SK-N-SH treated with all-trans-retinoic acid at 6 μM for 48 hours (cell line): ENCODE measurements at regions not wholly inside any gene's neighbourhood (a gene's known extent, or its start where the extent isn't known, plus 50 kb on each side); places are given as distances from the start of the nearest gene placed in this dataset.

Experiments used
- ATAC-seq: fragments of 200-7000 bp; cut with Tn5 transposase; 3 replicates; pipeline ENCODE4 v1.9.1; 2020; ENCODE audit warnings: mild to moderate bottlenecking, moderate library complexity
- ARNTL ChIP-seq: fragments of 450-650 bp; formaldehyde crosslinking; IDR thresholded peaks from 2 replicates; pipeline ENCODE4 v1.5.0; 2020; ENCODE audit warnings: low read depth, mild to moderate bottlenecking, moderate library complexity, borderline replicate concordance
- BACH2 ChIP-seq: fragments of 250-450 bp; sonication (Bioruptor Pico); IDR thresholded peaks from 2 replicates; pipeline ENCODE4 v1.9.0; 2021; ENCODE audit warnings: mild to moderate bottlenecking, borderline replicate concordance
- CSDC2 ChIP-seq: fragments of 250-450 bp; sonication (Bioruptor Pico); IDR thresholded peaks from 2 replicates; pipeline ENCODE4 v1.5.0; 2020; ENCODE audit warnings: mild to moderate bottlenecking, moderate library complexity
- ESRRG ChIP-seq: fragments of 250-450 bp; sonication (Bioruptor Pico); IDR thresholded peaks from 2 replicates; pipeline ENCODE4 v1.6.1; 2021; ENCODE audit warnings: mild to moderate bottlenecking
- GLIS3 ChIP-seq: fragments of 250-450 bp; sonication (Bioruptor Pico); IDR thresholded peaks from 2 replicates; pipeline ENCODE4 v1.5.0; 2020; ENCODE audit warnings: mild to moderate bottlenecking, moderate library complexity
- ISL1 ChIP-seq: fragments of 250-450 bp; sonication (Bioruptor Pico); IDR thresholded peaks from 2 replicates; pipeline ENCODE4 v2.1.2; 2022; ENCODE audit warnings: mild to moderate bottlenecking, moderate library complexity
- OSR1 ChIP-seq: fragments of 250-450 bp; sonication (Bioruptor Pico); IDR thresholded peaks from 2 replicates; pipeline ENCODE4 v1.8.0; 2022; ENCODE audit warnings: moderate library complexity, mild to moderate bottlenecking, inconsistent platforms
- PATZ1 ChIP-seq: fragments of 250-450 bp; sonication (Bioruptor Pico); IDR thresholded peaks from 2 replicates; pipeline ENCODE4 v1.8.0; 2020; ENCODE audit warnings: mild to moderate bottlenecking, moderate library complexity, borderline replicate concordance
- PPARA ChIP-seq: fragments of 250-450 bp; sonication (Bioruptor Pico); IDR thresholded peaks from 2 replicates; pipeline ENCODE4 v1.5.0; 2020; ENCODE audit warnings: mild to moderate bottlenecking, borderline replicate concordance
- RARB ChIP-seq: fragments of 250-450 bp; sonication (Bioruptor Pico); IDR thresholded peaks from 2 replicates; pipeline ENCODE4 v1.8.0; 2021; ENCODE audit warnings: mild to moderate bottlenecking, moderate library complexity
- TCF4 ChIP-seq: fragments of 250-450 bp; sonication (Bioruptor Pico); IDR thresholded peaks from 2 replicates; pipeline ENCODE4 v1.8.0; 2021; ENCODE audit warnings: mild to moderate bottlenecking, moderate library complexity, borderline replicate concordance
- TOX ChIP-seq: fragments of 250-450 bp; sonication (Bioruptor Pico); IDR thresholded peaks from 2 replicates; pipeline ENCODE4 v1.8.0; 2021; ENCODE audit warnings: mild to moderate bottlenecking, moderate library complexity, borderline replicate concordance
- ZC3H10 ChIP-seq: fragments of 250-450 bp; sonication (Bioruptor Pico); IDR thresholded peaks from 2 replicates; pipeline ENCODE4 v1.5.1; 2021; ENCODE audit warnings: mild to moderate bottlenecking, moderate library complexity
- ZFP3 ChIP-seq: fragments of 250-450 bp; sonication (Bioruptor Pico); IDR thresholded peaks from 2 replicates; pipeline ENCODE4 v1.5.0; 2020; ENCODE audit warnings: mild to moderate bottlenecking, moderate library complexity
- ZNF565 ChIP-seq: fragments of 450-650 bp; formaldehyde crosslinking; conservative IDR thresholded peaks from 2 replicates; pipeline ENCODE4 v1.5.0; 2020; ENCODE audit warnings: low read depth, mild to moderate bottlenecking, moderate library complexity
- ZNF70 ChIP-seq: fragments of 450-650 bp; formaldehyde crosslinking; IDR thresholded peaks from 2 replicates; pipeline ENCODE4 v1.5.0; 2020; ENCODE audit warnings: mild to moderate bottlenecking, moderate library complexity
- ZNF8 ChIP-seq: fragments of 450-650 bp; formaldehyde crosslinking; IDR thresholded peaks from 2 replicates; pipeline ENCODE4 v1.5.0; 2020; ENCODE audit warnings: mild to moderate bottlenecking, moderate library complexity
- TF ChIP-seq, protein P1 (sequence below): fragments of 250-450 bp; sonication (Bioruptor Pico); IDR thresholded peaks from 2 replicates; pipeline ENCODE4 v1.5.1; 2021; ENCODE audit warnings: mild to moderate bottlenecking, moderate library complexity
- TF ChIP-seq, protein P2 (sequence below): fragments of 250-450 bp; sonication (Bioruptor Pico); IDR thresholded peaks from 2 replicates; pipeline ENCODE4 v1.8.0; 2021; ENCODE audit warnings: low read depth, mild to moderate bottlenecking, moderate library complexity, borderline replicate concordance

GRCh38 chr3:4219227-4219568 is 84.0 kb upstream of the SETMAR start:
- ATAC-seq: no peak
- no peak for TF ChIP-seq TOX

- TF ChIP-seq PATZ1 (CRISPR knock-in tag) (no peak), GLIS3 (no peak), RARB (CRISPR knock-in tag) (no peak), BACH2 (CRISPR knock-in tag) (no peak), ZC3H10 (CRISPR knock-in tag) (no peak), CSDC2 (CRISPR knock-in tag) (no peak), ZNF70 (CRISPR knock-in tag) (no peak), TOX (no peak)
- TF ChIP-seq, protein P1, sequence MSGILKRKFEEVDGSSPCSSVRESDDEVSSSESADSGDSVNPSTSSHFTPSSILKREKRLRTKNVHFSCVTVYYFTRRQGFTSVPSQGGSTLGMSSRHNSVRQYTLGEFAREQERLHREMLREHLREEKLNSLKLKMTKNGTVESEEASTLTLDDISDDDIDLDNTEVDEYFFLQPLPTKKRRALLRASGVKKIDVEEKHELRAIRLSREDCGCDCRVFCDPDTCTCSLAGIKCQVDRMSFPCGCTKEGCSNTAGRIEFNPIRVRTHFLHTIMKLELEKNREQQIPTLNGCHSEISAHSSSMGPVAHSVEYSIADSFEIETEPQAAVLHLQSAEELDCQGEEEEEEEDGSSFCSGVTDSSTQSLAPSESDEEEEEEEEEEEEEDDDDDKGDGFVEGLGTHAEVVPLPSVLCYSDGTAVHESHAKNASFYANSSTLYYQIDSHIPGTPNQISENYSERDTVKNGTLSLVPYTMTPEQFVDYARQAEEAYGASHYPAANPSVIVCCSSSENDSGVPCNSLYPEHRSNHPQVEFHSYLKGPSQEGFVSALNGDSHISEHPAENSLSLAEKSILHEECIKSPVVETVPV (CRISPR knock-in tag): no peak
- no peak for ATAC-seq
Observed at GRCh38 chr3:4220065-4220464, 83.1 kb upstream of the SETMAR start.

DNA sequence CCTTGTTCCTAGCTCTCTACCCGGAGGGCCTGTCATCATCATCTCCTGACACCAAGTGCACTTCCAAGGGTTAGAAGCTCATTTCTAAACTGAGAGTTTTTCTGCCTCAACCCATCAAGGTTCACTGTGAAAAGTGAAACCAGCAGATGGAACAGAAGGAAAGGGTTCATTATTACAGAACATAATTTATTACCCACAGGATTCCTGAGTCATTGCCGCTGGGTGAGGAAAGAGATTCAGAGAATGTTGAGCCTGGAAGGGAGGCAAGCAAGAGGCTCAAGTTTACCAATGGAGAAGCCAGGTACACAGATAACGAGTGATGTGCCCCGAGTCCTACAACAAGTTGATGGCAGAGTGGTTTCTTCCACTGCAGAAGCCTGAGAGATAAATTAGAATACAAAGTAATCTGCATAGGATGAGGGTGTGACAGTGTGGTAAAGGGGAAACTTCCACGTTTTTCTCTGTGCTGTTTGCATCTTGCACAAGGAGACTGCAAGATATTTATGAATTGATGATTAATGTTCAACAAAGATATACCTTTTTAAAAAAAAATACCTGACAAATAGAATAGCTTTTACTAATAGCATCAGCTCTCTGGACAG is 80.5 kb upstream of the SETMAR start:
- no peak for TF ChIP-seq BACH2 (CRISPR knock-in tag)
- no peak for TF ChIP-seq ZNF8 (CRISPR knock-in tag)
- no peak for TF ChIP-seq ZNF565
- TF ChIP-seq ESRRG (CRISPR knock-in tag): no peak
- TF ChIP-seq, protein P1 (CRISPR knock-in tag): no peak
- TF ChIP-seq ZFP3 (CRISPR knock-in tag): no peak
- TF ChIP-seq TOX: no peak
- TF ChIP-seq, all 23 proteins: peak for 0
- no peak for ATAC-seq

- TF ChIP-seq ISL1 (CRISPR knock-in tag): no peak
- TF ChIP-seq CSDC2 (CRISPR knock-in tag): no peak
- TF ChIP-seq ARNTL: no peak
- no peak for TF ChIP-seq TCF4 (CRISPR knock-in tag)
- TF ChIP-seq, protein P2, sequence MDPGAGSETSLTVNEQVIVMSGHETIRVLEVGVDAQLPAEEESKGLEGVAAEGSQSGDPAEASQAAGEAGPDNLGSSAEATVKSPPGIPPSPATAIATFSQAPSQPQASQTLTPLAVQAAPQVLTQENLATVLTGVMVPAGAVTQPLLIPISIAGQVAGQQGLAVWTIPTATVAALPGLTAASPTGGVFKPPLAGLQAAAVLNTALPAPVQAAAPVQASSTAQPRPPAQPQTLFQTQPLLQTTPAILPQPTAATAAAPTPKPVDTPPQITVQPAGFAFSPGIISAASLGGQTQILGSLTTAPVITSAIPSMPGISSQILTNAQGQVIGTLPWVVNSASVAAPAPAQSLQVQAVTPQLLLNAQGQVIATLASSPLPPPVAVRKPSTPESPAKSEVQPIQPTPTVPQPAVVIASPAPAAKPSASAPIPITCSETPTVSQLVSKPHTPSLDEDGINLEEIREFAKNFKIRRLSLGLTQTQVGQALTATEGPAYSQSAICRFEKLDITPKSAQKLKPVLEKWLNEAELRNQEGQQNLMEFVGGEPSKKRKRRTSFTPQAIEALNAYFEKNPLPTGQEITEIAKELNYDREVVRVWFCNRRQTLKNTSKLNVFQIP: no peak
- no peak for TF ChIP-seq PATZ1 (CRISPR knock-in tag)
- no peak for ATAC-seq
Observed at GRCh38 chr3:4223777-4224176, 79.4 kb upstream of the SETMAR start.

GRCh38 chr3:4224331-4224730 is 78.8 kb upstream of the SETMAR start:
- TF ChIP-seq CSDC2 (CRISPR knock-in tag) (no peak), OSR1 (no peak), ZFP3 (CRISPR knock-in tag) (no peak), PPARA (CRISPR knock-in tag) (no peak), ISL1 (CRISPR knock-in tag) (no peak), ZNF8 (CRISPR knock-in tag) (no peak)
- TF ChIP-seq, protein P1 (CRISPR knock-in tag): no peak
- TF ChIP-seq, all 23 proteins: peak for 0
- ATAC-seq: no peak
